Chondrocyte (in vitro differentiated cells): ENCODE measurements at regions not wholly inside any gene's neighbourhood (a gene's known extent, or its start where the extent isn't known, plus 50 kb on each side); places are given as distances from the start of the nearest gene placed in this dataset.

Source experiments
- DNase-seq: peaks from one replicate; pipeline ENCODE4 v3.0.0; 2021; ENCODE audit warnings: mixed read lengths, low spot score
- H3K27ac Mint-ChIP-seq: one replicate; pipeline ENCODE4 v1.8.0; 2021; ENCODE audit warnings: mild to moderate bottlenecking, moderate library complexity, mixed read lengths; ENCODE audit not compliant: unreplicated experiment
- H3K27me3 Mint-ChIP-seq: 2 replicates; pipeline ENCODE4 v1.8.0; 2021; ENCODE audit warnings: low read depth, mixed read lengths
- H3K36me3 Mint-ChIP-seq: 2 replicates; pipeline ENCODE4 v1.8.0; 2021; ENCODE audit warnings: low read depth, mixed read lengths
- H3K4me1 Mint-ChIP-seq: 2 replicates; pipeline ENCODE4 v1.8.0; 2021; ENCODE audit warnings: low read depth, mild to moderate bottlenecking, mixed read lengths
- H3K4me3 Mint-ChIP-seq: one replicate; pipeline ENCODE4 v1.8.0; 2021; ENCODE audit warnings: mild to moderate bottlenecking, moderate library complexity, mixed read lengths; ENCODE audit not compliant: unreplicated experiment
- H3K9me3 Mint-ChIP-seq: 2 replicates; pipeline ENCODE4 v1.8.0; 2021; ENCODE audit warnings: low read depth, mixed read lengths
- CTCF ChIP-seq: fragments of 200-600 bp; sonication (generic); IDR thresholded peaks from 2 replicates; pipeline ENCODE4 v1.5.0; 2021; ENCODE audit warnings: antibody characterized with exemption, mild to moderate bottlenecking, moderate library complexity

GRCh38 chr7:142594078-142594477 lies 155.2 kb upstream of the PRSS1 start:
- peaks cover 34% of the 10 kb centered on the region for H3K27me3 Mint-ChIP-seq
- H3K9me3 Mint-ChIP-seq = no peaks in the 10 kb centered on the region
- no peak overlapping the region for H3K27ac Mint-ChIP-seq
- H3K4me3 Mint-ChIP-seq = no peak overlapping the region
- no peak for DNase-seq
- H3K36me3 Mint-ChIP-seq = no peaks in the 10 kb centered on the region
- no peaks in the 10 kb centered on the region for H3K4me1 Mint-ChIP-seq
- no peak for TF ChIP-seq CTCF

DNA sequence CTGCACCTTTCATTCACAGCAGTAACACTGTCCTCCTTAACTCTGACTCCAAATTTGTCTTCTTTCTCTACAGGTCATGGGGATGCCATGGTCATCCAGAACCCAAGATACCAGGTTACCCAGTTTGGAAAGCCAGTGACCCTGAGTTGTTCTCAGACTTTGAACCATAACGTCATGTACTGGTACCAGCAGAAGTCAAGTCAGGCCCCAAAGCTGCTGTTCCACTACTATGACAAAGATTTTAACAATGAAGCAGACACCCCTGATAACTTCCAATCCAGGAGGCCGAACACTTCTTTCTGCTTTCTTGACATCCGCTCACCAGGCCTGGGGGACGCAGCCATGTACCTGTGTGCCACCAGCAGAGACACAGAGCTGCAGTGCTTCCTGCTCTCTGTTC lies 156.2 kb upstream of the PRSS1 start:
- DNase-seq = no peak
- Mint-ChIP-seq H3K4me3 (no peak overlapping the region), H3K4me1 (no peaks in the 10 kb centered on the region), H3K36me3 (no peaks in the 10 kb centered on the region), H3K9me3 (no peaks in the 10 kb centered on the region), H3K27ac (no peak overlapping the region), H3K27me3 (peaks cover 30% of the 10 kb centered on the region)
- TF ChIP-seq CTCF = no peak

- Mint-ChIP-seq H3K9me3 (no peaks in the 10 kb centered on the region), H3K36me3 (no peaks in the 10 kb centered on the region), H3K27ac (no peak overlapping the region), H3K4me3 (no peak overlapping the region), H3K27me3 (peaks cover 26% of the 10 kb centered on the region), H3K4me1 (no peaks in the 10 kb centered on the region)
- no peak for TF ChIP-seq CTCF
- no peak for DNase-seq
Measured at GRCh38 chr7:142592664-142593063, 156.6 kb upstream of the PRSS1 start.

GRCh38 chr7:142592231-142592630 lies 157.0 kb upstream of the PRSS1 start:
- Mint-ChIP-seq H3K27me3 (peaks cover 21% of the 10 kb centered on the region), H3K4me3 (no peak overlapping the region), H3K4me1 (no peaks in the 10 kb centered on the region), H3K9me3 (no peaks in the 10 kb centered on the region), H3K27ac (no peak overlapping the region), H3K36me3 (no peaks in the 10 kb centered on the region)
- no peak for TF ChIP-seq CTCF
- DNase-seq = no peak

GRCh38 chr7:142590830-142591457 lies 158.3 kb upstream of the PRSS1 start:
- Mint-ChIP-seq H3K9me3 (no peaks in the 10 kb centered on the region), H3K4me1 (no peaks in the 10 kb centered on the region), H3K27me3 (peaks cover 14% of the 10 kb centered on the region), H3K4me3 (no peak overlapping the region), H3K27ac (no peak overlapping the region), H3K36me3 (no peaks in the 10 kb centered on the region)
- DNase-seq = no peak
- no peak for TF ChIP-seq CTCF
